H1 (cell line): ENCODE measurements at regions not wholly inside any gene's neighbourhood (a gene's known extent, or its start where the extent isn't known, plus 50 kb on each side); places are given as distances from the start of the nearest gene placed in this dataset.

Source experiments
- CTCF ChIA-PET: fragments of 300-600 bp; sonication (Branson Sonifier 250); formaldehyde crosslinking; loops from one replicate; lab custom pipeline; 2021; ENCODE audit not compliant: partially characterized antibody; lab: Charles Lee
- POLR2A ChIA-PET: fragments of 300-600 bp; sonication (Branson Sonifier 250); formaldehyde crosslinking; loops from one replicate; lab custom pipeline; 2021; ENCODE audit warnings: inconsistent platforms; ENCODE audit not compliant: partially characterized antibody; lab: Charles Lee
- DNase-seq, 2 experiments: peaks; one replicate each; pipeline versions ENCODE4 v3.0.0 to v3.0.0-alpha.2; 2010 to 2022; ENCODE audit warnings: low spot score in 2 of 2, low read depth in 1 of 2, mixed read lengths in 1 of 2
- FAIRE-seq: peaks from 2 replicates; lab custom pipeline; 2011; peaks lifted over from hg19 to GRCh38; lab: Jason Lieb, UNC
- H2AFZ ChIP-seq: 2 replicates; pipeline ENCODE4 v1.8.1; 2012; ENCODE audit warnings: low read length, inconsistent platforms
- H2AK5ac ChIP-seq: 2 replicates; pipeline ENCODE4 v1.6.1; 2013; ENCODE audit warnings: low read depth, low read length
- H2BK120ac ChIP-seq: replicated peaks from 2 replicates; pipeline ENCODE3; 2013; ENCODE audit warnings: low read depth, low read length, inconsistent platforms
- H2BK12ac ChIP-seq: 2 replicates; pipeline ENCODE4 v1.6.1; 2013; ENCODE audit warnings: low read depth, low read length
- H2BK15ac ChIP-seq: 2 replicates; pipeline ENCODE4 v1.6.1; 2013; ENCODE audit warnings: low read length
- H2BK20ac ChIP-seq: 2 replicates; pipeline ENCODE4 v1.6.1; 2013; ENCODE audit warnings: low read length
- H2BK5ac ChIP-seq: 2 replicates; pipeline ENCODE4 v1.6.1; 2013; ENCODE audit warnings: low read depth, low read length
- H3K14ac ChIP-seq: 2 replicates; pipeline ENCODE4 v1.6.1; 2013; ENCODE audit warnings: inconsistent platforms; ENCODE audit not compliant: insufficient read length
- H3K18ac ChIP-seq: 2 replicates; pipeline ENCODE4 v1.6.1; 2013; ENCODE audit warnings: low read length; ENCODE audit errors: extremely low read depth
- H3K23ac ChIP-seq: 2 replicates; pipeline ENCODE4 v1.6.1; 2013; ENCODE audit warnings: inconsistent platforms; ENCODE audit not compliant: insufficient read length
- H3K23me2 ChIP-seq: 2 replicates; pipeline ENCODE4 v1.6.1; 2013; ENCODE audit warnings: low read depth, low read length
- H3K27ac ChIP-seq: 2 replicates; pipeline ENCODE4 v1.6.1; 2011; ENCODE audit warnings: low read depth, low read length, inconsistent platforms
- H3K27me3 ChIP-seq, 4 experiments: replicated peaks in 1 of 4; 1 replicate in 1 of 4; 2 replicates in 3 of 4; pipeline versions ENCODE4 v1.6.1 to v1.8.1; 2011 to 2013; ENCODE audit warnings: low read length in 3 of 4, mild to moderate bottlenecking in 3 of 4, inconsistent platforms in 2 of 4, mixed read lengths in 2 of 4, moderate library complexity in 1 of 4; ENCODE audit not compliant: control insufficient read depth in 3 of 4, insufficient read depth in 3 of 4; ENCODE audit errors: extremely low read depth in 1 of 4
- H3K36me3 ChIP-seq, 4 experiments: 2 replicates each; pipeline versions ENCODE4 v1.6.1 to v1.8.1; 2011 to 2013; ENCODE audit warnings: mild to moderate bottlenecking in 4 of 4, low read length in 3 of 4, moderate library complexity in 2 of 4, control low read depth in 1 of 4, inconsistent platforms in 1 of 4; ENCODE audit not compliant: insufficient read depth in 4 of 4, control insufficient read depth in 2 of 4
- H3K4ac ChIP-seq: replicated peaks from 2 replicates; pipeline ENCODE3; 2013; ENCODE audit warnings: low read length, low read depth, mixed read lengths, inconsistent platforms; ENCODE audit not compliant: insufficient read length
- H3K4me1 ChIP-seq, 4 experiments: replicated peaks in 1 of 4; 1 replicate in 1 of 4; 2 replicates in 3 of 4; pipeline versions ENCODE4 v1.6.1 to v1.8.1; 2011 to 2013; ENCODE audit warnings: low read length in 3 of 4, inconsistent platforms in 2 of 4, mixed read lengths in 1 of 4; ENCODE audit not compliant: insufficient read depth in 4 of 4, control insufficient read depth in 3 of 4
- H3K4me2 ChIP-seq, 2 experiments: 2 replicates each; pipeline versions ENCODE4 v1.6.1 to v1.8.1; 2011 to 2013; ENCODE audit warnings: low read depth in 2 of 2, low read length in 2 of 2, control low read depth in 1 of 2, inconsistent platforms in 1 of 2, mild to moderate bottlenecking in 1 of 2; ENCODE audit not compliant: insufficient read depth in 1 of 2
- H3K4me3 ChIP-seq, 4 experiments: fragments of 200-600, 300-600 bp in 1 of 4; sonication (generic), shearing (Covaris generic), sonication (Bioruptor Twin) in 1 of 4; 2 replicates each; pipeline versions ENCODE4 v1.5.1 to v1.8.1; 2011 to 2016; ENCODE audit warnings: low read length in 4 of 4, low read depth in 3 of 4, control low read depth in 2 of 4, inconsistent platforms in 2 of 4, mild to moderate bottlenecking in 2 of 4, mixed read lengths in 1 of 4, moderate library complexity in 1 of 4; ENCODE audit not compliant: insufficient read depth in 2 of 4; ENCODE audit errors: extremely low read depth in 1 of 4
- H3K56ac ChIP-seq: replicated peaks from 2 replicates; pipeline ENCODE3; 2013; ENCODE audit warnings: low read depth, mild to moderate bottlenecking, mixed read lengths, low read length, inconsistent platforms; ENCODE audit not compliant: insufficient read length
- H3K79me1 ChIP-seq: 2 replicates; pipeline ENCODE4 v1.6.1; 2013; ENCODE audit warnings: low read depth, low read length, control low read depth
- H3K79me2 ChIP-seq, 2 experiments: 2 replicates each; pipeline versions ENCODE4 v1.6.1 to v1.8.1; 2012 to 2013; ENCODE audit warnings: low read length in 2 of 2, mild to moderate bottlenecking in 2 of 2, inconsistent platforms in 1 of 2; ENCODE audit not compliant: insufficient read depth in 2 of 2, control insufficient read depth in 1 of 2
- H3K9ac ChIP-seq, 4 experiments: replicated peaks in 1 of 4; 1 replicate in 1 of 4; 2 replicates in 3 of 4; pipeline versions ENCODE4 v1.6.1 to v1.8.1; 2011 to 2013; ENCODE audit warnings: low read depth in 3 of 4, low read length in 3 of 4, control low read depth in 2 of 4, mild to moderate bottlenecking in 2 of 4, moderate library complexity in 2 of 4, inconsistent platforms in 1 of 4; ENCODE audit errors: extremely low read depth in 1 of 4
- H3K9me3 ChIP-seq, 2 experiments: 2 replicates each; pipeline versions ENCODE4 v1.6.1 to v1.8.1; 2012 to 2013; ENCODE audit warnings: mild to moderate bottlenecking in 2 of 2, moderate library complexity in 2 of 2, control low read depth in 1 of 2, inconsistent platforms in 1 of 2, low read depth in 1 of 2, low read length in 1 of 2, mixed read lengths in 1 of 2; ENCODE audit not compliant: insufficient read depth in 2 of 2
- H4K20me1 ChIP-seq, 2 experiments: replicated peaks in 1 of 2; 2 replicates each; pipeline versions ENCODE3 to v1.8.1; 2011 to 2013; ENCODE audit warnings: inconsistent platforms in 2 of 2, low read length in 2 of 2, mild to moderate bottlenecking in 1 of 2; ENCODE audit not compliant: insufficient read depth in 2 of 2, control insufficient read depth in 1 of 2
- H4K5ac ChIP-seq: 2 replicates; pipeline ENCODE4 v1.6.1; 2013; ENCODE audit warnings: low read length, low read depth, mixed read lengths, inconsistent platforms; ENCODE audit not compliant: insufficient read length
- H4K8ac ChIP-seq: 2 replicates; pipeline ENCODE4 v1.8.0; 2013; ENCODE audit warnings: mild to moderate bottlenecking, moderate library complexity, low read length, inconsistent platforms; ENCODE audit not compliant: insufficient read depth; ENCODE audit errors: extremely low read depth
- H4K91ac ChIP-seq: replicated peaks from 2 replicates; pipeline ENCODE3; 2013; ENCODE audit warnings: low read length, mixed read lengths, inconsistent platforms; ENCODE audit not compliant: insufficient read length
- CHD1 ChIP-seq: IDR thresholded peaks from 2 replicates; pipeline ENCODE4 v1.6.1; 2012; ENCODE audit warnings: low read depth, low read length, improper control_type of control experiment
- CHD2 ChIP-seq: IDR thresholded peaks from 2 replicates; pipeline ENCODE4 v1.6.1; 2012; ENCODE audit warnings: low read length, improper control_type of control experiment
- CTCF ChIP-seq, 3 experiments: IDR thresholded peaks; 1 replicate in 2 of 3; 2 replicates in 1 of 3; pipeline versions ENCODE4 v1.5.1 to v1.6.1; 2011; ENCODE audit warnings: low read length in 3 of 3, mild to moderate bottlenecking in 3 of 3, inconsistent platforms in 2 of 3, low read depth in 1 of 3, moderate library complexity in 1 of 3; ENCODE audit not compliant: insufficient read depth in 1 of 3; ENCODE audit errors: control extremely low read depth in 1 of 3
- EGR1 ChIP-seq: IDR thresholded peaks from 2 replicates; pipeline ENCODE4 v1.6.1; 2011; ENCODE audit warnings: low read depth, low read length, borderline replicate concordance
- EZH2 ChIP-seq: fragments of 200-600 bp; sonication (generic); IDR thresholded peaks from 2 replicates; pipeline ENCODE4 v1.7.1; 2012; ENCODE audit warnings: low read depth, mild to moderate bottlenecking, moderate library complexity, low read length, inconsistent platforms; ENCODE audit not compliant: severe bottlenecking
- GABPA ChIP-seq: IDR thresholded peaks from 2 replicates; pipeline ENCODE4 v1.6.1; 2011; ENCODE audit warnings: mild to moderate bottlenecking, low read length, moderate library complexity, borderline replicate concordance; ENCODE audit not compliant: insufficient read depth
- KDM4A ChIP-seq: IDR thresholded peaks from one replicate; pipeline ENCODE4 v1.7.1; 2012; ENCODE audit warnings: low read depth, mild to moderate bottlenecking, moderate library complexity, low read length, inconsistent platforms; ENCODE audit not compliant: severe bottlenecking
- POLR2A ChIP-seq, 2 experiments: IDR thresholded peaks; 1 replicate in 1 of 2; 2 replicates in 1 of 2; pipeline ENCODE4 v1.6.1; 2011; ENCODE audit warnings: low read depth in 2 of 2, low read length in 2 of 2, mild to moderate bottlenecking in 2 of 2; ENCODE audit errors: control extremely low read depth in 1 of 2
- RNF2 ChIP-seq: fragments of 200-900, 300-1000 bp; sonication (generic); IDR thresholded peaks from 2 replicates; pipeline ENCODE4 v1.7.1; 2016; ENCODE audit warnings: borderline replicate concordance, low read depth, mild to moderate bottlenecking, antibody characterized with exemption, low read length; ENCODE audit not compliant: poor library complexity, severe bottlenecking; ENCODE audit errors: missing control alignments
- SP1 ChIP-seq: IDR thresholded peaks from 2 replicates; pipeline ENCODE4 v1.6.1; 2011; ENCODE audit warnings: low read depth, low read length
- WGBS, 2 experiments: shearing (Covaris generic) in 1 of 2; methylation state at CpG; one replicate each; pipeline versions ENCODE4 v1.1.6 to v1.1.7; 2013 to 2015; ENCODE audit warnings: low lambda C conversion rate in 2 of 2, mixed read lengths in 2 of 2, inconsistent platforms in 1 of 2, low coverage in 1 of 2, missing lambda C conversion rate in 1 of 2; ENCODE audit not compliant: insufficient replicate concordance in 2 of 2, insufficient coverage in 1 of 2, insufficient read length in 1 of 2; ENCODE audit errors: extremely low coverage in 1 of 2, missing lambda C conversion rate in 1 of 2; 5-methylcytosine and 5-hydroxymethylcytosine counted together
- TF ChIP-seq, protein P1 (sequence below): IDR thresholded peaks from 2 replicates; pipeline ENCODE4 v1.6.1; 2011; ENCODE audit warnings: low read length, improper control_type of control experiment

- H2BK12ac ChIP-seq: no peak overlapping the region
- no peak overlapping the region for H4K5ac ChIP-seq
- no peak overlapping the region for H3K4me3 ChIP-seq
- no peak overlapping the region for H3K56ac ChIP-seq
- H3K79me1 ChIP-seq: no peaks in the 10 kb centered on the region
- no peak overlapping the region for H2BK15ac ChIP-seq
- ChIA-PET CTCF (interaction anchor here (0.8 to 1.1 kb wide), 3 partner anchors 9 to 124 kb away, joined by 3 read pairs; no protein-coding TSS in a partner anchor), POLR2A (no interaction called here)
- H3K27ac ChIP-seq: no peak overlapping the region
- no peak overlapping the region for H3K23ac ChIP-seq
- H4K8ac ChIP-seq: no peak overlapping the region
- H3K4ac ChIP-seq: no peak overlapping the region
- WGBS, 2 experiments: 87% methylated on average over 7 of the region's 9 CpGs; no CpG with 5 or more reads in 1 of the 2 experiments
- FAIRE-seq (no peak), DNase-seq (no peak)
- no peaks in the 10 kb centered on the region; a peak in 1 of 4 replicates for H3K9me3 ChIP-seq
- H3K79me2 ChIP-seq: no peaks in the 10 kb centered on the region
- H3K4me2 ChIP-seq: no peak overlapping the region
- H2BK20ac ChIP-seq: no peak overlapping the region
- H3K36me3 ChIP-seq: no peaks in the 10 kb centered on the region
- H2BK5ac ChIP-seq: no peak overlapping the region
- no peaks in the 10 kb centered on the region for H3K27me3 ChIP-seq
- no peak overlapping the region for H3K18ac ChIP-seq
- H4K91ac ChIP-seq: no peak overlapping the region
- H2AFZ ChIP-seq: no peak overlapping the region
- H3K9ac ChIP-seq: no peak overlapping the region
- no peaks in the 10 kb centered on the region; a peak in 1 of 7 replicates for H3K4me1 ChIP-seq
- H4K20me1 ChIP-seq: no peaks in the 10 kb centered on the region
- H2AK5ac ChIP-seq: no peak overlapping the region
- H3K23me2 ChIP-seq: no peaks in the 10 kb centered on the region
- no peak overlapping the region for H2BK120ac ChIP-seq
- H3K14ac ChIP-seq: no peak overlapping the region
- TF ChIP-seq SP1 (no peak), KDM4A (no peak), EGR1 (no peak), CHD1 (no peak), GABPA (no peak), EZH2 (no peak), RNF2 (no peak), POLR2A (IDR thresholded peaks at IDR 0.05; ENCODE audit: control extremely low read depth in 1 of 2, low read depth in 2 of 2, low read length in 2 of 2) (no peak), CTCF (IDR thresholded peaks at IDR 0.05; ENCODE audit: control extremely low read depth in 1 of 3, insufficient read depth in 1 of 3, low read depth in 1 of 3, low read length in 3 of 3) (no peak), CHD2 (no peak)
- TF ChIP-seq, protein P1, sequence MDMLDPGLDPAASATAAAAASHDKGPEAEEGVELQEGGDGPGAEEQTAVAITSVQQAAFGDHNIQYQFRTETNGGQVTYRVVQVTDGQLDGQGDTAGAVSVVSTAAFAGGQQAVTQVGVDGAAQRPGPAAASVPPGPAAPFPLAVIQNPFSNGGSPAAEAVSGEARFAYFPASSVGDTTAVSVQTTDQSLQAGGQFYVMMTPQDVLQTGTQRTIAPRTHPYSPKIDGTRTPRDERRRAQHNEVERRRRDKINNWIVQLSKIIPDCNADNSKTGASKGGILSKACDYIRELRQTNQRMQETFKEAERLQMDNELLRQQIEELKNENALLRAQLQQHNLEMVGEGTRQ: no peak
Observed at GRCh38 chr10:131577178-131577555, 265.6 kb upstream of the TCERG1L start.
